Muscle of leg (tissue), 3 donors: ENCODE measurements at regions not wholly inside any gene's neighbourhood (a gene's known extent, or its start where the extent isn't known, plus 50 kb on each side); places are given as distances from the start of the nearest gene placed in this dataset.

Experiments
- DNase-seq: peaks from one replicate; pipeline ENCODE4 v3.0.0; 2013
- H3K27ac ChIP-seq: one replicate; pipeline ENCODE4 v1.5.1; 2013; ENCODE audit warnings: mild to moderate bottlenecking, low read length, control low read depth
- H3K27me3 ChIP-seq: one replicate; pipeline ENCODE4 v1.6.1; 2013; ENCODE audit warnings: low read length; ENCODE audit not compliant: control insufficient read depth, insufficient read depth
- H3K36me3 ChIP-seq: one replicate; pipeline ENCODE4 v1.6.1; 2013; ENCODE audit warnings: low read length; ENCODE audit not compliant: control insufficient read depth, insufficient read depth
- H3K4me1 ChIP-seq: one replicate; pipeline ENCODE4 v1.6.1; 2013; ENCODE audit warnings: low read length; ENCODE audit not compliant: control insufficient read depth, insufficient read depth
- H3K4me3 ChIP-seq: one replicate; pipeline ENCODE4 v1.5.1; 2013; ENCODE audit warnings: low read length, control low read depth
- H3K9me3 ChIP-seq: replicated peaks from 2 replicates; pipeline ENCODE4 v1.6.1; 2013; ENCODE audit warnings: low read depth, low read length; ENCODE audit not compliant: control insufficient read depth
- WGBS: methylation state at CpG from one replicate; pipeline ENCODE4 v1.1.5; 2013; ENCODE audit warnings: missing lambda C conversion rate; ENCODE audit not compliant: insufficient coverage; 5-methylcytosine and 5-hydroxymethylcytosine counted together

DNA sequence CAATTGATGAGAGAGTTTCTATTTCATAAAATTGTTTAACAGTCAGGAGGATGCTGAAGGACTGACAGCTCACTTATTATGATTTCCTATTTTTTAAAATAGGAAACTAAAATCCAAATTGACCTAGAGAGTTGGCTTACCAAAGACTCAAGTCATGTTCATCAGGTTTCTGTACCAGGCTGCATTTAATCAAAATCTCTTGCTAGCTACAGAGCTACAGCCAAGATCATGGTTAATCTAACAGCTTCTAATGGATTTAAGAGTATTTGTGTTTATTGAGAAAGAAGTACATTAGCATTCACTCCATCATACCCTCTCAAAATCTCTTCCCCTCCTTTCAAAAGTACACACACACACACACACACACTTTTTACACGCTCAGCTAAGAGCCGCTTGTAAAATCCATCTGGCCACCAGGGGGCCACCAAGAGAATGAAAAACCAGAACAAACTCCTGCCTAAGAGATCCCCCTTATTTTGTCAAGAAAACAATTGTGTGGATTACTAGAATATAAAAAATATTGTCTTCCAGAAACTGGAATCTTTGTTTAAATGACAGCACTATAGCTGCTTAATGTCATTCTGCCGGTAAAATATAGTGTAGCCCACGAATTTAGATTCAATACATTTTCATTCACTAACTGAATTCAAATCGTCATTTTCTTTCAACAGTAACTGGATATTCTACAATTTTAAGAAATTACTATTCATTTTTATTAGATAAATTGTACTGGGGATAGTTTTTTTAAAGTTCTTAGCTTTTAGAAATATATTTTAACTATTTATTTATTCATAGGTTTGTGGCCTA, 334.0 kb downstream of the BTG1 start:
- no CpG with 5 or more reads among the region's 5 CpGs for WGBS
- DNase-seq = peak; percentile 78
- H3K27ac ChIP-seq = no peak overlapping the region

DNA sequence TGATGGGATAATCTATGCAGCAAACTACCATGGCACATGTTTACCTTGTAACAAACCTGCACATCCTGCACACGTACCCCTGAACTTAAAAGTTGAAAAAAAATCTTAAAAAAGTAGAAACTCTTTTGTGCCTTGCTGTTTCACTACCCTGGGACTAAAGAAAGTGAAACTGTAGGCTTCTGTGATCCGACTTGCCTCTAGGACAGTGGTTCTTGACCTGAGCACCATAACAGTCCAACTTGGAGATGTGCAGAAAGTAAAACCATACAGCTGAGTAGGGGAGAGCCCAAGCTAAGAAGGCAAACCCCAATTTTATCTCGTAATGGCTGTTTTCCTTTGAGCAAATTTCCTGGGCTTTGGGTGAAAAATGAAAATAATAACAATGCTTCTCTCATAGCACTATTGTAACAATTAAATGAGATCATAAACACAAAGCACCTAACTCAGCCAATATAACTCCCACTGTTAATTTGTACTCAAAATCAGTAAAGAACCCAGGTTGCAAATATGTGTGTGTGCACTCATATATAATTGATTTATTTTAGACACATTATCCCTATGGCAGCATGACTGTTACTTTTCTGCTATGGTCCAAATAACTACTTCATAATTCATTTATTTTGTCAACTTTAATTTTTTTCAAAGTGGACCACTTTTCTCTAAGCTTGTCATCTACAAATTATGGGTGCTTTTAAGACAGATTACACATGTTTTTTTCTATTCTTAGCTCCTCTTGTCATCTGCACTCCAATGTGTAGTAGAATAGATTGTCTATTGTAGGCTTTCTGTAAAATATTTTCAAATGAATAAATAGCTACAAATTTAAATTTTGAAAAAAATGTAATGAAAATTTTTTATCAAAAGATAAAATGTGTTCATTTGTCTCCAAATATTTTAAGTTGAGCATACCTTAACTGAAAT, 334.9 kb downstream of the BTG1 start:
- WGBS = no CpG with 5 or more reads among the region's 3 CpGs

More for the DNA sequence above, 334.0 kb downstream of the BTG1 start:
- H3K4me3 ChIP-seq = no peak overlapping the region
- no peaks in the 10 kb centered on the region for H3K9me3 ChIP-seq
- no peaks in the 10 kb centered on the region for H3K4me1 ChIP-seq
- no peaks in the 10 kb centered on the region for H3K36me3 ChIP-seq
- H3K27me3 ChIP-seq = no peaks in the 10 kb centered on the region

DNA sequence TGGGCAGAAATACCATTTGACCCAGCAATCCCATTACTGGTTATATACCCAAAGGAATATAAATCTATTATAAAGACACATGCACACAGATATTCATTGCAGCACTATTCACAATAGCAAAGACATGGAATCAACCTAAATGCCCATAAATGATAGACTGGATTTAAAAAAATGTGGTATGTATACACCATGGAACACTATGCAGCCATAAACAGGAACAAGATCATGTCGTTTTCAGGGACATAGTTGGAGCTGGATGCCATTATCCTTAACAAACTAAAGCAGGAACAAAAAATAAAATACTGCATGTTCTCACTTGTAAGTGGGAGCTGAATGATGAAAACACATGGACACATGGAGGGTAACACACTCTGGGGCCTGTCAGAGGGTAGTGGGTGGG, 335.6 kb downstream of the BTG1 start:
- Histone ChIP-seq H3K4me1 (no peaks in the 10 kb centered on the region), H3K36me3 (no peaks in the 10 kb centered on the region), H3K27me3 (no peaks in the 10 kb centered on the region), H3K4me3 (no peak overlapping the region), H3K27ac (no peak overlapping the region), H3K9me3 (peaks cover 8% of the 10 kb centered on the region)
- no CpG with 5 or more reads among the region's 1 CpG for WGBS
- DNase-seq = no peak

More for the DNA sequence above, 334.9 kb downstream of the BTG1 start:
- no peak overlapping the region for H3K4me3 ChIP-seq
- no peaks in the 10 kb centered on the region for H3K27me3 ChIP-seq
- peaks cover 7% of the 10 kb centered on the region for H3K9me3 ChIP-seq
- DNase-seq = no peak
- no peaks in the 10 kb centered on the region for H3K4me1 ChIP-seq
- no peak overlapping the region for H3K27ac ChIP-seq
- H3K36me3 ChIP-seq = no peaks in the 10 kb centered on the region

DNA sequence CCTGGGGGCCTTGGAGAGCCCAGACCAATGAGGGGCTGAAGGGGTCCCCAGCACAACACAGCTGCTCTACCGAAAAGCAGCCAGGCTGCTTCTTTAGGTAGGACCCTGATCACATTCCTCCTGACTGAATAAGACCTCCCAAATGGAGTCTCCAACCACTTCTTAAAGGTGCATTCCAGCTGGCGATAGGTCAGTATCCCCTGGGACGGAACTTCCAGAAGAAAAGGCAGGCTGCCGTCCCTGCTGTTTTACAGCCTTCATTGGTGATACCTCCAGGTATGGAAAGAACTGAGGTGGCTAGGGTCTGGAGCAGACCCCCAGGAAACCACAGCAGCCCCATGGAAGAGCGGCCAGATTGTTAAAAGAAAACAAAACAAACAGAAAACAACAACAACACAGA, 340.6 kb downstream of the BTG1 start:
- Histone ChIP-seq H3K36me3 (no peaks in the 10 kb centered on the region), H3K9me3 (peaks cover 8% of the 10 kb centered on the region), H3K4me3 (no peak overlapping the region), H3K4me1 (no peaks in the 10 kb centered on the region), H3K27ac (no peak overlapping the region), H3K27me3 (no peaks in the 10 kb centered on the region)
- DNase-seq = no peak
- 91% methylated on average over 1 of the region's 5 CpGs for WGBS

DNA sequence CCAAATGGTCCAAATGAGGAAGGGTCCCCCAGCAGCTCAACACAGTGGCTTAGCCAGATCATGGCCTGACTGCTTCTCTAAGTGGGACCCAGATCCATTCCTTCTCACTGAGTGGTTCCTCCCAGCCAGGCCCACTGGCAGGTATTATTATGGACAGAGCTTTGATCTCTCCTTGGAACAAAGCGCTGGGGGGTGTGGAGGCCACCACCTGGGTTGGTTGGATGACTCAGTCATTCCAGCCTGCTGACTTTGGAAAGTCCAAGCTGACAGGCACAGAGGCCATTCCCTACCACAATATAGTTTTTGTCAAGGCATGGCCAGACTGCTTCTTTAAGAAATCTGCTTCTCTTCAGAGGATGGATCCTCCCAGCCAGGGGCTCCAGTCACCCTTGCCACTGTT, 341.1 kb downstream of the BTG1 start:
- H3K4me3 ChIP-seq = no peak overlapping the region
- no peaks in the 10 kb centered on the region for H3K27me3 ChIP-seq
- WGBS = 100% methylated on average over 1 of the region's 1 CpG

DNA sequence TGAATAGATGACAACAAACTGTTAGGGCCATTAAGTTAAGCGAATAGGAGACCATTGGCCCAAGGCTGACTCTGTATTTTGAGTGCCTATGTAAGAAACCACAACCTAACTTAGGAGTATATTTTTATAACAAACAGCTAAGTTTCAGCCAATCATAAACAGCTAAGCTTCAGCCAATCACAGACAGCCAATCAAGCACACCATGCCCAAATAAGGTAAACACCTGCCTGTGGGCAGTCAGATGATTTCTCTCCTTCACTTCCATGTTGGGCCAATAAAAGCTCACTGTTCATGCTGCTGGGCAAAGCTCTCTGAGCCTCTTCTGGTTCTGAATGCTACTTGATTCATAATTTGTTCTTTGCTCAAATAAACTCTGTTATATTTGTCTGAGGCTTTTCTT, 344.6 kb downstream of the BTG1 start:
- Histone ChIP-seq H3K27ac (no peak overlapping the region), H3K4me1 (no peaks in the 10 kb centered on the region), H3K27me3 (no peaks in the 10 kb centered on the region), H3K36me3 (no peaks in the 10 kb centered on the region), H3K9me3 (peaks cover 4% of the 10 kb centered on the region), H3K4me3 (no peak overlapping the region)
- DNase-seq = no peak
- 100% methylated on average over 1 of the region's 1 CpG for WGBS

More for the DNA sequence above, 341.1 kb downstream of the BTG1 start:
- no peaks in the 10 kb centered on the region for H3K4me1 ChIP-seq
- no peaks in the 10 kb centered on the region for H3K36me3 ChIP-seq
- peaks cover 8% of the 10 kb centered on the region for H3K9me3 ChIP-seq
- no peak for DNase-seq
- no peak overlapping the region for H3K27ac ChIP-seq

DNA sequence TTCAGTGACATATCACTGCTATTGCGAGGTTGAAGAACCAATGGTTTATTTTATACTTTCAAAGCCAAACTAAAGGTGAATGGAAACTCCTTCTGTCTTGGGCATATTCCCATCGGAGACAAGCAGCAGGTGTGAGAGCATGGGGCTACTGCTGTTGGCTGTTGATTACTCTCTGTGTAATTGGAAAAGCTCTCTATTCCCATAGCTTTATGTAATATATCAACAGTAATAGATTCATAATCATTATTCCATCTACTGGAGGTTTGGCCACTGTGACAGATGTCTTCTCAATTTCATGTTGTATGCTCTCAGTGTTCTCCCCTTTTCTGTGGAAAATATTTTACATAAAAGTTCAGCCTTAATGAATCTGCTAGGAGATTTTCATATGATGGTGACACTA, 352.0 kb downstream of the BTG1 start:
- Histone ChIP-seq H3K4me3 (no peak overlapping the region), H3K27me3 (no peaks in the 10 kb centered on the region), H3K4me1 (no peaks in the 10 kb centered on the region), H3K9me3 (no peaks in the 10 kb centered on the region), H3K27ac (no peak overlapping the region), H3K36me3 (no peaks in the 10 kb centered on the region)
- no peak for DNase-seq
- WGBS = no CpG with 5 or more reads among the region's 2 CpGs

DNA sequence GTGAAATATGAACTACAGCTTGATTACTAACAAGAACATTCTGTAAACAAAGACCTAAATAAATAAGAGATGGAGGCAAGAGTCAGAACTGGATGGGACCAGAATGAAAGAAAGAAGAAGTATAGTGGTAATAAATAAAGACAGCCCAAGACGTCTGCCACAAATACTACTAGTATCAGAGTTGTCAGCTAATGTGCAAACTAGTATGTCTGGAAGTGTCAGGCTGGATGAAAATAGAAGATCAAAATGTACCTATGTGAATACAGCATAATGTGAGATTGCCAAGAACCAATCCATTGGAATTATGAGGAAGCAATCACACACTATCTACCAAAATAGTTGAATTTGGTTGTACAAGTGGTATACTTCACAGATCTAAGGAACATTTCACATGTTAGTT, 353.0 kb downstream of the BTG1 start:
- no peaks in the 10 kb centered on the region for H3K4me1 ChIP-seq
- no peaks in the 10 kb centered on the region for H3K27me3 ChIP-seq
- DNase-seq = no peak
- H3K27ac ChIP-seq = no peak overlapping the region
- H3K9me3 ChIP-seq = no peaks in the 10 kb centered on the region
- H3K4me3 ChIP-seq = no peak overlapping the region
- H3K36me3 ChIP-seq = no peaks in the 10 kb centered on the region
- WGBS = no CpG with 5 or more reads among the region's 1 CpG

DNA sequence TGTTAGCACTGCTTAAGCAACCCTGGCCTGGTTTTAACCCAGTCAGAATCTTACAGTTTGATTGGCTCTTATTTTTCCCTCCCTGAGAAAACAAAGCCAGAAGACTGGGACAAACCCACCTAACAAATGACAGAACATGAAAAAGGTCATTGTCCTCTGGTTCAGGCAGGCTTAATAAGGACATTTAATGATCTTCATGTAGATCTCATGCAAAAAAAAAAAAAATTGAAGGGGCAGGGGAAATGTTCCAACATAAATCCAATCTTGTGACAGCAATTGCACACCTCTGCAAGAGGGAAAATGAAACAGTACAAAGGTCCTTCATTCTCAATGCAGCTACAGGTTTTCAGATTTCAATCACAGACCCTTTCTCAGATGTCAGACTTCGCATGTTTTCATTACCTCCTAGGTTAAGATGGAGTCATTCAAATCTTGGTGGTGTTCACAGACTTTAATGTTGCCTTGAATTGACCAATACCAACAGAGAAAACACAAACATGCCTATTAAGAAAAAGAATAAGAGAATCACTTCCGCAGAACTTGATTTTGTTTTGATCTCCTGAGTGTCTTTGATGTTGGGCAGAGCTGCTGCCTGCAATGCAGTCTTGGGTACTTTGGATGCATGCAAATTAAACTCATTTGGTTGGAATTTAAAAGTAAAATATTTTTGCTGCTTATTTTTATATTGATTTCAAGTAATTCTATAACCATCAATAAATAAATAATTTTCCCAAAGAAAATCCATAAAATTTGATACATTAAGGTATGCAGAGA, 359.0 kb downstream of the BTG1 start:
- H3K36me3 ChIP-seq = no peaks in the 10 kb centered on the region

More for the DNA sequence above, 359.0 kb downstream of the BTG1 start:
- H3K27ac ChIP-seq = no peak overlapping the region
- no CpG with 5 or more reads among the region's 2 CpGs for WGBS
- no peaks in the 10 kb centered on the region for H3K4me1 ChIP-seq
- DNase-seq = no peak
- no peaks in the 10 kb centered on the region for H3K9me3 ChIP-seq
- H3K27me3 ChIP-seq = no peaks in the 10 kb centered on the region
- no peak overlapping the region for H3K4me3 ChIP-seq
